DMS153 treated with DMSO at 0.1 percent for 48 hours (cell line): ENCODE measurements at regions not wholly inside any gene's neighbourhood (a gene's known extent, or its start where the extent isn't known, plus 50 kb on each side); places are given as distances from the start of the nearest gene placed in this dataset.
"Not testable (repeated sequence)": the region's sequence is repeated elsewhere in the genome, so short reads cannot be mapped to it uniquely, and the experiment has no call there.

Source experiments
- DNase-seq: peaks from one replicate; lab custom pipeline; 2025; ENCODE audit not compliant: unreplicated experiment; lab: John Stamatoyannopoulos, UW

DNA sequence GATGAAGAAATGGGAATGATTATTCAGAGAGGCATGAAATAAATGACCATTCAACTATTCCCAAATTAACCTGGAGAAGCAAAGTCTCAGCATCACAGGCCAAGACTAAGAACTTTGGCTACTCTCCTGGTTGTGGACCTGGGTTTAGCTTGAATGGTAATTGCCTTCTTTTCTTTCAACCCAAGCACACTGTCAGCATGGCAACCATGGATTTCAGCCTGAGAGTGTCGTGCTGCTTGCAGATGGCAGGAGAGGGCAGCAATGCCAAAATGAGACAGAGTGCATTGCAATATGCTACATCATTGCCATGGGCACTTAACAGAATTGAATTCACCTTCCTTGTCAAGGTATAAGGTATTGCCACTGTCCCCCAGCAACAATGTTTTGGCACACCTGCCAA, 767.2 kb downstream of the REEP3 start:
- DNase-seq, result no peak

- no peak for DNase-seq
Observed at GRCh38 chr10:64303566-64303965, 782.4 kb downstream of the REEP3 start.

GRCh38 chr10:64306729-64307327, 785.6 kb downstream of the REEP3 start:
- no peak for DNase-seq

DNA sequence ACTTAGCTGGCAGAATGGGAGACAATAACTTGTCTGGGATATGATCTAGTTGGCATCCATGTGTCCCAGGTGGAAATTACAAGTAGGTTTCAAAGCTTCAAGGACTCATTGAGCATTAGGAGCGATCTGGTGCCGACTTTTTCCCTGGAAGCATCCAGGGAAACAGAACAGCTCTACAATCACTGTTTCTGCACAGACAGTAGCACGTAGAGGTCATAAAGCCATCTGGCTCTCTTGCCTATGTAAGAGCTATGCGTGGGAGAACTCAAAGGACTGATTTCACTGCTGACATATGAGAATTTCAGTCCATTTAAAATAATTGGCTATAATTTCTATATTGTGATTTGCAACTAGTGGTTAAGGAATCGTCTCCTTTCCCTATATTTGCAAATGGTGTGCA, 791.7 kb downstream of the REEP3 start:
- no peak for DNase-seq

DNA sequence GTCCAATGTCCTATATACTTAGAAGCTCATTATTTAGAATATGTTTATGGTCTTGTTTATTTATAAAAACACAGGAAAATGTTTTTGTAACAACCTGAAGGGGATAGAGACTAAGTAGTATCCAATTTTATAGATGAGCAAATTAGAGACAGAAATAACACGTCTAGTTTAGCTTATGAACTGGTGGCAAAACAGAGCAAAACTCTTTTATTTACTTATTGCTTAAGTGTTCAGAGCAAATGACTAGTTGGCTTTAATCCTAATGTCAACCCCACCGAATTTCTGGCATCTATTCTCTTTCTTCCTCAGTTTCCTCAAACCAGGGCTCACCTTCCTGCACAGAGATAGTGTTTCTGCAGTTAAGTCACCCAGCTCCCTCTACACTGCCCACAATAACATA, 792.8 kb downstream of the REEP3 start:
- no peak for DNase-seq

DNA sequence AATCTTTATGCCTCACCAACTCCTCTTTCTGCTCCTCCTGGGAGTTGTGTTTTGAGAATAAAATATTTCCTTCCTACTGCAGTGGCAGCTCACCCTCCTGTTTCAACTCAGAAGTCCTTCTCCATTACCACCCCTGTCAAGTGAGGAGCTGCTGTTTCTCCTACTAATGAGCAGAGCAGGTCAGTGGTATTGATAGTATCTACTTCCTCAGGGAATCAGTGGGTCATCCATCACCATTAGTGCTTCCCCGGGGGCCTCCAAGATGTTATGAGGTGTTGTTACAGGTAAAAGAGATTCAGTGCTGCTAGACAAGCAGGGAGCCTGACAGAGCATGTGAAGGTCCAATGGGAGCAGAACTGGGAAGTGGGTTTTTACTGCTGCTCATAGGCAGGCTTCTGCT, 795.2 kb downstream of the REEP3 start:
- no peak for DNase-seq

GRCh38 chr10:64316833-64317232, 795.6 kb downstream of the REEP3 start:
- no peak for DNase-seq

DNA sequence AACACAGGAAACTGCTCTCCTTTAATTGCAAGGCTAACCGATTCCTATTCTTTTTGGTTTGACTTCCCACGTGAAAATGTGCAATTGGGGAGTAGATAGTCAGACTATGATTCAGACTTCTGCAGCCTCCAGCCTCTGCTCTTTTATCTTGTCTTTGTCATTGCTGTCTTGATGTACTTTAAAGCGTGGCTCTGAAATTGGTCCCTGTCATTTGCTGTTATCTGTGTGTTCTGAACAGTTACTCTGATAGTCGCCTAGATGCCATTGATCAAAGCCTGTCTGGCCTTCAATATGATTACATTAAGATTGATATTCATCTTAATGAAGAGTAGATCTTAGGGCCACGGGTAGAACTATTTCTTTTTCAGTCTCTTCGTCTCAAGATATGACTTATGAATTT, 799.2 kb downstream of the REEP3 start:
- no peak for DNase-seq

DNA sequence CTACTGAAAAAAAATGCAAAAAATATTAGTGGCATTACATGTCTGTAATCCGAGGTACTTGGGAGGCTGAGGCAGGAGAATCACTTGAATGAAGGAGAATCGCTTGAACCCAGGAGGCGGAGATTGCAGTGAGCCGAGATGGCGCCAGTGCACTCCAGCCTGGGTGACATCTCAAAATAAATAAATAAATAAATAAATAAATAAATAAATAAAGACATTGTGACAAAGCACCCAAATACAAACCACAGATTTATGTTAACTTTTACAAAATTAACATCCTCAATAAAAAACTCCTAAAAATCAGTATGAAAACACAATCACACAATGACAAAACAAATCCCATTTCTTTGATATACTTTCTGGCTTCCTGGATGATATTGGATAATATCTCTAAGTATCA, 808.3 kb downstream of the REEP3 start:
- no peak for DNase-seq

DNA sequence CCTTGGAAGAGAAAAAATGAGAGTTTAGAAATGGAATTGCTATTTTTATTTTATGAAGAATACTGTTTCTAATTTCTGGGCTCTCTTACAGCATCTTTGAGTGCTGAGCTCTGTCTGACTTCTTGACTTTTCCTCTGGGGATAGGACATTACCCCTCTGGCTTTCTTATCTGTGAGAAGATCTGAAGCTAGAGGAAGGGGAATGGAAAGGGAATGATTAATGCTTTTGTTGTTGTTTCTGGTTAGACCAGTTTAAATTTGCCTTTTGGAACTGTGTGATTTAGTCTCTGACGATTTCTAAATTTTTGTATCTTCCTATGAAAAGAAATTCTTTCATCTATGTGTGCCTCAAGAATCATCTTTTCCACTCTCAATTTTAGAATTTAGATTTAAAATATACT, 811.4 kb downstream of the REEP3 start:
- no peak for DNase-seq

GRCh38 chr10:64334084-64334483, 812.9 kb downstream of the REEP3 start:
- no peak for DNase-seq

GRCh38 chr10:64344211-64344610, 823.0 kb downstream of the REEP3 start:
- DNase-seq, result no peak

GRCh38 chr10:64345856-64346255, 824.7 kb downstream of the REEP3 start:
- DNase-seq, result no peak

GRCh38 chr10:64346389-64346788, 825.2 kb downstream of the REEP3 start:
- DNase-seq, result no peak

DNA sequence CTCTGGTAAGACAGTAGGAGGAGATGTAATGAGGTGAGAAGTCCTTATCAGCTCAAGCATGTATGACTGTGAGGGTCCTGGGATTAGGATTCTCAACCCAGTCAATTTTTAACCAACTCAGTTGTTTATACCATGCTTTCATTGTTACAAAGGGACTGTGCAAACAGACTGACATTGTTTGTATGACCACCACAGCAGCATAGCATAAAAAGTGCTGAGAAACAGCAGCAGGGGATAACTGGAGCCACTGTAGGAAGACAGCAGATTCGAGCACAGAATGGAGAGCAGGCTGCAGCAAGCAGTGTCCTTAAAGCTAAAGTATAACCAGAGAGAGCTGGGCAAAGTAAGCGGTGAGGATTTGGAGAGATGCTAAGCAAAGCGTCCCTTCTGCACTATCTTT, 829.5 kb downstream of the REEP3 start:
- no peak for DNase-seq

GRCh38 chr10:64358907-64359306, 837.7 kb downstream of the REEP3 start:
- DNase-seq, result no peak

DNA sequence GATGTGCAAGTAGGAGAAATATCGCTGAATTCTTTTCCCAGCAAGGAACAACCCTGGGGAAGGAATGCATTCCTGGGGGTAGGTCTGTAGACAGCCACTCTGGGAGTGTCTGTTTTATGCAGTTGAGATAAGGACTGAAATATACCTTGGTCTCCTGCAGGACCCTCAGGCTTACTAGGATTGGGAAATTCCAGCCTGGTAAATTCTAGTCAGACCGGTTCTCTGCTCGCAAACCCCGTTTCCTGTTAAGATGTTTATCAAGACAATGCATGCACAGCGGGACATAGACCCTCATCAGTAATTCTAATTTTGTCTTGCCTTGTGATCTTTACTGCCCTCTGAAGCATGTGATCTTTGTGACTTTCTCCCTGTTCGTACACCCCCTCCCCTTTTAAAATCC, 839.0 kb downstream of the REEP3 start:
- DNase-seq, result not testable (repeated sequence)

DNA sequence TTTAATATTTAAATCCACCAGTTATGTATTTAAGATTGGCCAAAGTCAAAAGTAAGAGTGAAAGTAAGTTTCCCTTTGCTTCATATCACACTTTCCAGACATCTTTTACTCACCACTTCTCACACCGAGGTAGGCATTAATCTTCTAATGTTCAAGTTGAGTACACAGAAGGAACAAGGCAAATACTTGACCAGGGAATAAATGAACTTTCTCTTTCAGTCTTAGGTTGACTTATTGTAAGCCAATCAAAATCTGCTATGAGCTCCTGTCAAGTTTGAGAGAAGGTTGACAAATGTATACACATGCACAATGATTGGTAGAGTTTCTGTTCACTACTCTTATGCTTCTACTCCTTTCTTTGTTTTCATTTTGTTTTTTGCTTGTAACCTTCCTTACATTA, 842.5 kb downstream of the REEP3 start:
- DNase-seq, result no peak

DNA sequence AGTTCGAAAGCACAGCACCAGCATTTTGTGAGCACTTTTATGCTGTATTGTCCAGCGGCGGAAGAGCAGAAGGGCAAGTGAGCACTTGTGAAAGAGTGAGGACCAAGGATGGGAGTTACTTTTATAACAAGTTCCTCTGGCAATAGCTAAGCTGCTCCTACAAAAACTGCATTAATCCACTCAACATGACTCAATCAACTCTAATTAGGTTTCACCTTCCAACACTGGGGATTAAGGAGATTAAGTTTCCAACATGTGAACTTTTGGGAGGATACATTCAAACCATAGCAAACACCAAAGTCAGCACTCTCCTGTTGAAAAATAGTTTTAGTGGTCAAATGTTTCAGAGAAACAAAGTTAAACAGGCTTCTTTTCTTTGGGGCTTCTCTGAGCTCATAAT, 844.5 kb downstream of the REEP3 start:
- no peak for DNase-seq

GRCh38 chr10:64368298-64368697, 847.1 kb downstream of the REEP3 start:
- DNase-seq, result no peak

DNA sequence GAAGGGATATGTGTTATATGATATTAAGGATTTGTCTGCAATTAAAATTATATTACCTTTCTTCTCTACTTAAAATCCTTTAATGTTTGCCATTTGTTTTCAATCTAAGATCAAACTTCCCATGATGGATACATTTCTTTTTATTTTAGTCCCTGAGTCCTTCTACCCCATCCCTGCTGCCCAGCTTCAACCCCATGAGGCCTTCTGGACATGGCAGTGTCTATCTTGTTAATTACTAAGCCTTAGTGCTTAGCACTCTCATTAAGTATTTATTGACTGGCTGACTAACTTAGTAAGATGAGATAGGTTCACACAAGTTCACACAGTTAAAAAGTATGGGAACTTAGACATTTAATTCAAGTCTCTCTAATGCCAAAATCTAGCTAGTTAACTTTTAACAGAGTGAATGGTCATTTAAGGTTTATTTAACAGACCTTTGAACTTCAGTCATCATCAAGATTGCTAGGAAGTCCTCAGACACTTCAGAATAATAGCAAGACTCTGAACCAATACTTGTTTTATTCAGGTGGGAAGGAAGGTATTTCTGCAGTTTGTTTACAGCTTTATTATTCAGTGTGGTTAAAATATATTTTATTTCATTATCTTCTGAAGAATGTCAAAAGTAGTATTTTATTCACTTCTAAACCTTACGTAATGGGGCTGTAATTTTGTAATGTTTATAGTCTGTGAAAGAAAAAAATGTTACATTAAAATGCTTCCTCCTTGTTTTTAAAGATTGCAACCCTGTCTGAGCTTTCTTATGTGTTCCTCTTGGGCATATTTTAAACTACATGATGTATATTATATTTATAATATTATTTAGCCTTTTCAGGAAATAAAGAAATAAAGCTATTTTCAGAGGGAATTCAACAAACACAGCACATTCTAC, 848.9 kb downstream of the REEP3 start:
- no peak for DNase-seq

DNA sequence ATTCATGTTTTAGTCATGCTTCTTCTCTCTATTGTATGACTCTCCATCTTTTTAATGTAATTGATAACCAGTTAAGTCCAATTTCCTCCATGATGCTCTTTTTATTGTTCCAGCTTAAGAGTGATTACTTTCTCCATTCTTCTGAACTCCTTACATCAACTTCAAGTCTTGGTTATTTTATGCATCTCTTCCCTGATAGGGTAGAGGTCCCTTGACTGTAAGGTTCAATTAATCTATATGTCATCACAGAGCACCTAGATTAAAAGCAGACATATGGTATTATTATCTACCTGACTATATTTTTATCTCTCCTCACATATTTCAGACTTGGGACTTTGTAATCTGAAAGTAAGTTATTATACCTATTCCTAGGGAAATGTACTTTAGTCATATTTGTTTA, 853.1 kb downstream of the REEP3 start:
- DNase-seq, result no peak

DNA sequence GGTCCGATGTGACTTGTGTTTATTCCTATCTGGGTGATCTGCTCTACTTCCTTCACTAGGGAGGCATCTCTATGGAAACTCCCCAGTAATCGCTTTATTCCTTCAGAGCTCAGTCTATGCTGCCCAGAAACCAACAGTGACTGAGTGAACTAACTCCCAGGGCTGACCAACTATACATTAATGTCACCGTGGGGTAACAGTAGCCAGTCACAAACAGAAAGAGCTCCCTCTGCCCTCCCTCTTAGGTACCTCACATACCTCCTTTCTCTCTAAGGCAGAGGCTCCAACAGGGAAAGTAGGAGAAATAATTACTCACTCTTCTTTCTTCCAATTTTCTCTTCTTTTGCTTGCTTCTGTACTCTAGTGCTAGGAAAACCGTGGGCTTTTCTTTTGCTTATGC, 855.0 kb downstream of the REEP3 start:
- no peak for DNase-seq
